ENCODE measurements at regions not wholly inside any gene's neighbourhood (a gene's known extent, or its start where the extent isn't known, plus 50 kb on each side); places are given as distances from the start of the nearest gene placed in this dataset.

DNA sequence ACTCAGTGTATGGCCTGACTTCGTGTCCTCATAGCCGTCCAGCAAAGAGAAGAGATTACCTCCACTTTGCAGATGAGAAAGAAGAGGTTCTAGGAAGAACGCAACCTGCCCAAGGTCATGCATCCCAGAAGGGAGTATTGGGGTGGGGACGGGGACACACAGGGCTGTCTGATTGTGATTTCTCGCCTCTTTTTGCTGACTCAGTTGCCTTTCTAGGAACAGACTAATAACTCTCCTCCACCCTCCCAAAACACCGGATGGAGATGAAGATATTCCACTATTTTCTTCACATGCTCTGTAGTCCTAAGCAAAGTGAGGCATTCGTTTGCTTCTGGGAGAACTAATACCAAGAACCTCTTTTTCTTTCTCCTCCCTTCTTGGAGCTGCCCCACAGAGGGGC, 529.3 kb downstream of the MIAT start:
- DNase-seq, result no peak

DNA sequence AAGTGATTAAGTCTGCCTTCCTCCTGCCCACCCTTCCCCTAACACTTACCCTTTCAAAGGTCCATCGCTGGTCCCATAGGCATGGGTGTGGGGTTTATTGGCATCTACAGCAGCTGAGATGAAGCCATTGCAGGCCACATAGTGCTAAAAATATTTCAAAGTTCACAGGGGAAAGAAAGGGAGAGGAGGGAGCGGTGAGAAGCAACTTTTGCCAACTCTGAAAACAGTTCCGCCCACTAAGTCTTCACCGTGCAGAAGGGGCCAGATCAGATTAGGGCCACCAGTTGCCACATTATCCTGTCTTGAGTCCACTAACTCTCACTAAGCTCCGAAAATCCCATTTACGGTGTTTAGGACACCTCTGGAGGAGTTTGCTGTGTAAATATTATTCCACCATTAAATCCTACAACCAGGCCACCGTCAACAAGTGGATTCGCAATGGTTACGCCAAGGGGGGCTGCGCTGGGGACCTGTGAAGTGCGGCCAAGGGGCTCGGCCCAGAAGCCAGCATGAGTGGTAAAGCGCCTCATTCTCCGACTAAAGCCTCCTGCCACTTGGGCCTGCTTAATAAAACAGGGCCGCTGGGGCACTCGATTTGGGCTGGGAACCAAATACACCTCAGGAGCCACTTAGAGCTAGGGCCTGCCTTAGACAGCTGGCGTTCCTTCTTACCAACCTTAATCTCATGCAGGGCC, 534.9 kb downstream of the MIAT start:
- no peak for DNase-seq

DNA sequence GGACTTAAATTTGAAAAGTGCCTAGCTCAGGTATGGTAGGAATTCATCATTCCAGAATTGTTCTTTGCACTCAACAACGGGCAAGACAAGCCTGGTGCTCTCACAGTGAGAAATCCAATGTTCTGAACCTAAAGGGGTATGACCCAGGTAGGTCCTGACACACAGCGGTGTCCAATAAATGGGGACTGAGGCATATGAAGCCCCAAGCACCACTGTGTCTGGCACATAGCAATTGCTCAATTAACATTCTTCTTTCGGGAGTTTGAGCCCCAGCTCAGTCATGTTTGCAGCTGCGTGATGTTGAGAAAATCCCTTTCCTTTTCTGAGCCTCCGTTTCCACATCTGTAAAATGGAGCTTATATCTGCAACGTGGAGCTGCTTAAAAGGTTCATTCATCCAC, 535.8 kb downstream of the MIAT start:
- no peak for DNase-seq

GRCh38 chr22:27193636-27194035, 536.2 kb downstream of the MIAT start:
- no peak for DNase-seq

DNA sequence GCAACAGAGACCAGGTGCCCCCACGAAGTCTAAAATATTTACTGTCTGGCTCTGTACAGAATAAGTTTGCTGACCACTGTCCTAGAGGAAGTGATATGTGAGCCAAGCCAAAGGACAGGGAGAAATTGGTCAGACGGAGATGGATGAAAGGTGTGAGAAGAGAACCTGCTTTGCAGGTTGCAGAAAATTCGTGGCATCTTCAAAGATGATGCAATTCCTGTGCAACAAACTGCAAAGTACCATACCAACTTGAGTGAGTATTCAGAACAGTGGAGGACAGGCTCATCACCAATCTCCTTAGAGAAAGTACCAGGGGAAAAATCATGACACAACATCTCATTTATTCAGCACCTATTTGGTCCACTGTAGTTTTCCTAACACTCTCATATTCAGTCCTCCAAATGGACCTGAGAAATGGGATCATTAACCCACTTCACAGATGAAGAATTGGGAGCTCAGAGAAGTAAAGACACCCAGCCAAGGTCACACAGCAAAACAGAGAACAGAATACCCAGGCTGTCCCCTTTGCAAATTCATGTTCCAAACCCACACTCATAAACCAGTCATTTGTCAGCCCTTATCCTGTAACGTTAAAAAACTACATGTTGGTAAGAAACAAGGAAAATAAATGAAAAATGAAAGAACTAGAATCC, 536.8 kb downstream of the MIAT start:
- no peak for DNase-seq

DNA sequence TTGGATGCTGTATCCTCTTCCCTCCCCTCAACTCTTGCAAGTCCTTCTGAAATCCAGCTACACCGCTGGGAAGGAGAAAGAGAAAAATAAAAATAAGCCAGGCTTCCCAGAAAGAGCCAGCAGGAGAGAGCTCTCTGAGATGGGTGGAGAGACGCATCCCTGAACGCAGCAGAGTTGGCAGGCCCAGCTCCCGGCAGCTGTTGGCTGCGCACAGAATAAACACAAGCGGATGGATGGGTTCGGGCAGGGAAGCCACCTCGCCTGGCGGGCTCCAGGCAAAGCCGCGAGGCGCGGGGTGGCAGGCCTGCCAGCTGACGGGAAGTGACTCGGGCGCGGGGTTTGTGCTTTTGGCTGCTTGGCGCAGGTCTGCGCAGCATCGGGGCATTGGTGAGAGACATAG, 537.7 kb downstream of the MIAT start:
- no peak for DNase-seq

GRCh38 chr22:27195494-27195893, 538.1 kb downstream of the MIAT start:
- no peak for DNase-seq

DNA sequence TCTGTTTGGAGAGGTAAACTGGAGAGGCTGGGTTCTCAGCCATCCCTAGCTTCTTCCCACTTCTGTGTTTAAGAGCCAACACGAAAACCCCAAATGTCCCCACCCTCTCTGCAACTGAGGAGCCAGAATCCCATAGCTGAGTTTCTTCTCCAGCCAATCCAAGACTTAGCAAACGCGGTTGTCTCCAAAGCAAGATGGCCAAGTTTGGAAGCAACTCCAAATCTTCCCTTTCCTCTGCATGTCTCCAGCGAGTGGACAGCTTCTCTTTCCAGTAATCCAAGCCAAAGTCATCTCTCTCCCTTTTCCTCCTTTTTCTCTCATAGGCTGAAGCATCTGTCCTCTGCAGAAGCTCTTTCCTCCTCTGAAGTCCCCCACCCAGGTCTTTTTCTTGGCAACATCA, 539.2 kb downstream of the MIAT start:
- no peak for DNase-seq

GRCh38 chr22:27197052-27197451, 539.7 kb downstream of the MIAT start:
- DNase-seq, result no peak

DNA sequence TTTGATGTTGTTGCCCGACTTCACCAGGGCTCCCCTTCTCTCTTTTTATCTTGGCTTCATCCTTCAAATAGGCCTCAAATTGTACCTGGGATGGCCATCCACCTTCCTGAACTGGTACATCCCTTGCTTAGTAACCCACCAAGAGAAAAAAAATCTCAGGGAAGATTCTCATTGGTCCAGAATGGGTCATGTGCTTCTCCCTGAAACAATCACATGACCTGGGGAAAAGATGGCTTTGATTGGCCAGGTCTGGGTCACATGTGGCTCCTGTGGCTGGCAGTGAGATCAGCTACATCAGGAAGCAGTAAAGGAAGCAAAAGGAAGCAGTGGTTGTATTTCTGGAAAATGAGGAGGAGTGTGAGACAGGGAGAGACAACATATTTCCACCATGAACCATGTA, 540.2 kb downstream of the MIAT start:
- no peak for DNase-seq

GRCh38 chr22:27198518-27199035, 541.2 kb downstream of the MIAT start:
- no peak for DNase-seq

DNA sequence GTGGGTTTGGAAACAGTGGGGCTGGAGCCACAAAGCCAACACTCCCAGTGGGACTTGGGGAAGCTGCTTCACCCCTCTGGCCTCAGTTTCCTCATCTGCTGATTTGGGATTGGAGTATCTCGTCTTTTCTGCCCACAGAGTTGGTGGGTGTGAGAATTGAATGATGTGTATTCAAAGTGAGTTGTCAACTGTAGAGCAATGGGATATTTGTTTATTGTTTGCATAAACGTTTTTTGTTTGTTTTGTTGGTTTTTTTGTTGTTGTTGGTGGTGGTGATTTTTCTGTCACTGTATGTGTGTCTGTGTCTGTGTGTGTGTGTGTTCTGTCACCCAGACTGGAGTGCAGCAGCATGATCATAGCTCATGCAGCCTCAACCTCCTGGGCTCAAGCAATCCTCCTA, 542.0 kb downstream of the MIAT start:
- no peak for DNase-seq

DNA sequence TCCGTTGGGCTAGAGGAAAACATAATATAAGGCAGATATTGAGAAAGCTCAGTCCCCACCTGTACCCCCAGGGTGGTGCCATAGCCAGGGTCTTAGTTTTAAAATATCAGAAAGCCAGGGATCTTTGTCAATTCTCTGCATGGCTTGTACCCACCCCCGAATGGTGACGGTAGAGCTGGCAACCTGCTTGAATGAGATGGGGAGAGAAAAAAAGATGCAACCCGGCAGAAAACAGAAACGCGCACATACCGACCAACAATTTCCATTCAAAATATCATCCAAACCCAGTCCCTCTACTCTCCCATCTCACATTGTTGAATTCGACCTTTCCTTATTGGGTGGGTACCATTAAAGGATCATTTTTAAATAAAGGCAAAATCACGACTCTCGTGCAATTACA, 543.9 kb downstream of the MIAT start:
- DNase-seq, result no peak

- no peak for DNase-seq
Observed at GRCh38 chr22:27201741-27202140, 544.4 kb downstream of the MIAT start.

DNA sequence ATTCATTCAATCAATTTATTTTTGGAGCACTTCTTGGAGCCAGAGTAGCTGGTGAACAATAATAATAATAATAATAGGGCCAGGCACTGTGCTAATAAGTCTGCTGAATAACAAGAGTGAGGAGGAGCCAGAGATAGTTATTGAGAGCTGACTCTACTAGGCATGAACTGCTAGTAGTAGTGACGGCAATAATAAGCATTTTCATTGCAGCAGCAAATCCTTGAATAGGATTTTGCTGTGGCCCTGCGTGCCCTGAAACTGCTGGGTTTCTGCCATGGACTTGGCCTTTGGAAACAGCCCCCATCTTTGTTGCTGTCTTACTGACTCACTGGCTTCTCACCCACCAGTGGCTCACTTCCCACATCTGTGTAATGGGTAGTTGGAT, 545.9 kb downstream of the MIAT start:
- DNase-seq, result no peak

DNA sequence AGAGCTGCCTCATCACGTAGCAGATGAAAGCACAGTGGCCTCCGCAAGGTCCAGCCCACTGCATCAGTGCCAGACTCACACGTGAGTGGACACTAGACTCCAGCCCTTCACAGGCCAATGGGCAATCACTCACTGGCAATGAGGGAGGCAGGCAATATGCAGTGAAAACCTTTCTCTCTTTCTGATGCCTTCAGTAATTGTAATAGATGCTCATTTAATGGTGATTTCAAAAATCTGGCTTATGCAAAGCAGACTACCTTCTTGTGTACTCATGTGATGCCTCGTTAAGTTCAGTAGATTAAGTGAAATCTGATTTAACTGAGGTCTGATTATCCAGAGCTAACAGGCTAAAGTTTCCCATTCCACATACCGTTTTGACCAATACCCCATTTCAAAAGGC, 546.9 kb downstream of the MIAT start:
- no peak for DNase-seq

- no peak for DNase-seq
Observed at GRCh38 chr22:27204817-27205216, 547.4 kb downstream of the MIAT start.

DNA sequence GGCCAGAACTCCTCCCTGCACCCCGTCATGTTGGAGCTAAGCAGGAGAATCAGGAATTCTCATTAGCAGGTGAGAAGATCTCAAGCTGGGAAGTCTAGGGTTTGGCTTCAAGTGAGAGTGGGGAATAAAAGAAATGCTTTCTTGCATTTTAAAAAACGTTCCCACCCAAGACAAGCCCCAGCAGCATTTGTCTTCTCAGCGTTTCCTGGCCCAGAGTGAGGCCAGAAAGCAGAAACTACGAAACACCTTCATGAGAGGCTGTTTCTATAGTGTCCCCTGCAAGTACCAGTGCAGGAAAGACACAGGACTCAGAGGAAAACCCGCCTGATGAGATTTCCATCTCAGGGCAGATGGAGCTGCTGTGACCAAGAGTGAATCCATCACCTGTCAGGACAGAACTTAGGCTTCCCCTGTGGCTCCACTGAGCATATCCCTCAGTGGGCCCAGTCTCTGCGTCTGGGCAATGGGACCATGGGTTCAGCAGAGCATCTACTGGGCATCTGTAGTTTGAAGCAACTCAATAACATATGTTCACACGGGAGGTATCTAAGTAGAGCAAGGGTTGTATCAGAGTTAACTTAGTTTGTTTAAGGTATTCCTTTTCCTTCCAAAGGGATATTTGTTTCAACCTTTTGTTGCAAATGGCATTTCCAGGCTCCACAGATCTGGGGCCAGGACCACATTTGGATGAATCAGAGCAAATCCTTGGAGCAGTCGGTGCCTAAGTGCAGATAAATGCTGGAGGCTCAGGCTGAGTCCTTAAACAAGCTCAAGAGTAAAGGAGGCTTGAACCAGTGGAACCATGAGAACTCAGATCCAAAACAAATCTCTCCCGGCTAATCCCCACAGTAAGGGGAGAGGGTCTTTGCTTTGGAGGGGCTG, 548.3 kb downstream of the MIAT start:
- DNase-seq, result no peak

GRCh38 chr22:27206374-27207133, 549.2 kb downstream of the MIAT start:
- DNase-seq, result no peak

DNA sequence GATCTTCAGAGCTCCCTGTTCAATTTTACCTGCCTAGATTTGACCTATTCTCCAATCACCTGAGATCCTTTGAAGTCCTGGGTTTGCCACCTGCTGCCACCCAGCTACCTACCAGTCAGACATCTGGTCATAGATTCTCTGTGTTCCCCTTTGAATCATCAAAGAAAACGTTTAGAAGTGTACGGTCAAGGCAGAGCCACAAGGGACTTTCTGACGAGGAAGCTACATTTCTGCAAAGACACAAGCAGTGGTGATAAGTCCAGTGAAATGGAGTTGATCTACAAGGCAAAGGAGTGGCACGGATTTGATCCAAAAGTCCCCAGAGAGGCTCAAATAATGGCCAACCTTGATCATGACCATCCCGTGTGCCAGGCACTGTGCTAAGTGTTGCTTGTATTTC, 549.9 kb downstream of the MIAT start:
- peak; percentile 42 to 64 (median 55) for DNase-seq

- peak in 1 of 3 donors; percentile 20 for DNase-seq
Observed at GRCh38 chr22:27207907-27208306, 550.5 kb downstream of the MIAT start.

GRCh38 chr22:27210111-27210730, 552.8 kb downstream of the MIAT start:
- DNase-seq, result no peak

Data from suppressor macrophage treated with lipopolysaccharide for 1 hour (primary cell).